Limb (tissue), 2 donors: ENCODE measurements at regions not wholly inside any gene's neighbourhood (a gene's known extent, or its start where the extent isn't known, plus 50 kb on each side); places are given as distances from the start of the nearest gene placed in this dataset.
"Not testable (repeated sequence)": the region's sequence is repeated elsewhere in the genome, so short reads cannot be mapped to it uniquely, and the experiment has no call there.

Source experiments
- DNase-seq, 2 donors: peaks; one replicate each; pipeline ENCODE4 v3.0.0-alpha.2; 2016; ENCODE audit errors: extremely low spot score in 2 of 2

GRCh38 chr15:96802611-96803255, 472.2 kb downstream of the NR2F2 start:
- no peak for DNase-seq

- DNase-seq: no peak
These were observed 474.3 kb downstream of the NR2F2 start for GRCh38 chr15:96804754-96805153.

- DNase-seq: no peak
These were observed 476.9 kb downstream of the NR2F2 start for GRCh38 chr15:96807361-96807760.

GRCh38 chr15:96817900-96818299, 487.4 kb downstream of the NR2F2 start:
- DNase-seq: no peak

GRCh38 chr15:96818861-96819260, 488.4 kb downstream of the NR2F2 start:
- no peak for DNase-seq

GRCh38 chr15:96827981-96828380, 497.5 kb downstream of the NR2F2 start:
- DNase-seq: no peak

- DNase-seq: no peak
These were observed 506.9 kb downstream of the NR2F2 start for GRCh38 chr15:96837241-96837970.

- DNase-seq: no peak
These were observed 507.6 kb downstream of the NR2F2 start for GRCh38 chr15:96838081-96838480.

GRCh38 chr15:96849271-96849900, 518.9 kb downstream of the NR2F2 start:
- peak in 1 of 2 donors; percentile 17 for DNase-seq

GRCh38 chr15:96851613-96852012, 521.1 kb downstream of the NR2F2 start:
- no peak for DNase-seq

- DNase-seq: no peak
These were observed 528.2 kb downstream of the NR2F2 start for GRCh38 chr15:96858694-96859093.

GRCh38 chr15:96860741-96861140, 530.2 kb downstream of the NR2F2 start:
- no peak for DNase-seq

- DNase-seq: no peak
These were observed 537.5 kb downstream of the NR2F2 start for GRCh38 chr15:96867992-96868391.

- DNase-seq: no peak
These were observed 538.6 kb downstream of the NR2F2 start for GRCh38 chr15:96869122-96869521.

- no peak for DNase-seq
These were observed 539.3 kb downstream of the NR2F2 start for GRCh38 chr15:96869790-96870189.

GRCh38 chr15:96870580-96870979, 540.1 kb downstream of the NR2F2 start:
- no peak for DNase-seq

GRCh38 chr15:96877442-96877841, 546.9 kb downstream of the NR2F2 start:
- DNase-seq: not testable (repeated sequence)

GRCh38 chr15:96878129-96878528, 547.6 kb downstream of the NR2F2 start:
- DNase-seq: no peak

- DNase-seq: no peak
These were observed 551.7 kb downstream of the NR2F2 start for GRCh38 chr15:96882121-96882772.

- DNase-seq: no peak
These were observed 557.2 kb downstream of the NR2F2 start for GRCh38 chr15:96887730-96888129.

- no peak for DNase-seq
These were observed 558.3 kb downstream of the NR2F2 start for GRCh38 chr15:96888764-96889163.
